Stimulated activated CD4-positive, alpha-beta T cell treated with anti-CD3 and anti-CD28 coated beads, Interleukin-1b, Interleukin-23, amount 100 ng/mL, for 24 hours (primary cell): ENCODE measurements at regions not wholly inside any gene's neighbourhood (a gene's known extent, or its start where the extent isn't known, plus 50 kb on each side); places are given as distances from the start of the nearest gene placed in this dataset.

Experiments used
- DNase-seq, 4 experiments: peaks; one replicate each; pipeline ENCODE4 v3.0.0-alpha.2; 2020; ENCODE audit warnings: low read depth in 4 of 4, low spot score in 1 of 4

DNA sequence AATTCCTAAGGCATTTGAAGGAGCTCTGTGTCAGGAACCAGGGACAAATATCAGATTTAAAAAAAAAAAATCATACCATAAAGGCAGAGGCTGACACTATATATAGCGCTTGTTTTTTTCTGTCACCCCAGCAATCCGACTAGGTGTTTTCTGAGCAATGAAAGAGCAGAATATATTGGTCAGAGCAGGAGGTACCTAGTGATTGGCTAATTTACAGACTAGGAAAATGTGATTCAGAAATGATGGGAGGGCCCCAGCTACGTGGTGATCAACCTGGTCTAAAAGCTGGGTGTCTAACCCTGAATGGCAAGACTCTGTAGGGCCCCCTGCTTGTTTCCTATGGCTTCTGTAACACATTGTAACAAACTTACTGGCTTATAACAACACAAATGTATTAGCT lies 195.5 kb upstream of the XYLT1 start:
- no peak for DNase-seq

DNA sequence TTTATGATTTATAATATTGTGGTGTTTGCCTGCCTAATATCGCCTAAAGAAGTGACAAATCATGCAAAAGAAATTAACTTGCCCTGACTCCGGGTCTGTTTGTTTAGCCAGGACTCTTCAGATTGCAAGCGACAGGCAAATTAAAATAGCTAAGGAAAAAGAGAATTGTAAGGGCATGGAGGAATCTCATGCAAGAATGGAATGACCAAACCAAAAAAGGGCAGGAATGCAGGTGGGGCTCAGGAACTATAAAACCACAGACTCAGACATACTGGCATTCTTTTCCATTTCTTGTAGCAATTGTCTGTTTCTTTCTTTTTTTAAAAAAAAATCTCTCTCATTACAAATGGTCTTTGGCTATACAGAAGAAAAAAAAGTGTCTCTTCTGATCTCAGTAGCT lies 188.1 kb upstream of the XYLT1 start:
- DNase-seq: no peak

DNA sequence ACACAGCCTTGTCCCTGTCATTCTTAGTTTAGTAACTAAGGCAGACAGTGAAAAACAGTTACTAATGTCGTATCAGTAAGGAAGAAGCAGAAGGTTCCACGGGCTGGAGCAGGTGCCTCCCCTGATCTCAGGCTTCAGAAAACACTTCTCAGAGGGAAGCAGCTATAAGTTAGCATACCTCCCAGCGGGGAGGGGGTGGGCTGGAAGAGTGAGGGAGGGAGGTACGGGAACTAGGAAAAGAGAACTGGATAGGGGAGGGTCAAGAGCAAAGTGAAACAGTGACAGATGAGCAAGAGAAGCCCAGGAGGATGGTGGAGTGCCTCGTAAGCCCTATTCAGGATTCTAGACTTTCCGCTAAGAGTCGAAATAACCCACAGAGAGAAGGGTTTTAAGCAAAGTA lies 186.3 kb upstream of the XYLT1 start:
- no peak for DNase-seq

DNA sequence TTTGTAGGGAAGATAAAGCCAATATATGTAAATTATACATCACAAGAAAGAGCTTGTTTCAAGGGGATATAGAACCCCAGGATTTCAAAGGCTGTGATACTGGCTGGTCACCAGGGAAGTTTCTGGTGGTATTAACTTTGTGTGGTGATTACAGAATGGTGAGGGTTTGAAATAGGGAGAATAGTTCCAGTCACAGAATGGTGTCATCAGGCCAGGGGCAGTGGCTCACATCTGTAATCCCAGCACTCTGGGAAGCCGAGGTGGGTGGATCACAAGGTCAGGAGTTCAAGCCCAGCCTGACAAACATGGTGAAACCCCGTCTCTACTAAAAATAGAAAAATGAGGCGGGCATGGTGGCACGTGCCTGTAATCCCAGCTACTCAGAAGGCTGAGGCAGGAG lies 183.8 kb upstream of the XYLT1 start:
- no peak for DNase-seq

DNA sequence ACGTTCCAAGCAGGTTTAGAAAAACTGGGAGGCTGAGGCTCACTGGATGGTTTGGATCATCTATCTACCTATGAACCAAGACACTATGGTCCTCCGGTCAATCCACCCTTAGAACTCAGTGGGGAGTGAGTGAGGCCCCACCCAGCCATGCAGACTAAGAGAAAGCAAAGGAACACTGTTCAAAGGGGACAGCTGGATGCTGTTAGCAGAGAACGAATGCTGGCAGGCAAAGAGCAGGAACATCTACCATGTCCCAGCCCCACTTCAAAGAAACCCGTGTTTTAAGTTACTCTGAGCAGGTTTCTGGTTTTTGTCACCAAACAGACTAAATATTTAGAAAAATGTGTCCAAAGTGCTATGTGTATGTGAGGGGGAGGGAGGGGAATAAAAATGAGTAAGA lies 183.4 kb upstream of the XYLT1 start:
- DNase-seq: no peak

DNA sequence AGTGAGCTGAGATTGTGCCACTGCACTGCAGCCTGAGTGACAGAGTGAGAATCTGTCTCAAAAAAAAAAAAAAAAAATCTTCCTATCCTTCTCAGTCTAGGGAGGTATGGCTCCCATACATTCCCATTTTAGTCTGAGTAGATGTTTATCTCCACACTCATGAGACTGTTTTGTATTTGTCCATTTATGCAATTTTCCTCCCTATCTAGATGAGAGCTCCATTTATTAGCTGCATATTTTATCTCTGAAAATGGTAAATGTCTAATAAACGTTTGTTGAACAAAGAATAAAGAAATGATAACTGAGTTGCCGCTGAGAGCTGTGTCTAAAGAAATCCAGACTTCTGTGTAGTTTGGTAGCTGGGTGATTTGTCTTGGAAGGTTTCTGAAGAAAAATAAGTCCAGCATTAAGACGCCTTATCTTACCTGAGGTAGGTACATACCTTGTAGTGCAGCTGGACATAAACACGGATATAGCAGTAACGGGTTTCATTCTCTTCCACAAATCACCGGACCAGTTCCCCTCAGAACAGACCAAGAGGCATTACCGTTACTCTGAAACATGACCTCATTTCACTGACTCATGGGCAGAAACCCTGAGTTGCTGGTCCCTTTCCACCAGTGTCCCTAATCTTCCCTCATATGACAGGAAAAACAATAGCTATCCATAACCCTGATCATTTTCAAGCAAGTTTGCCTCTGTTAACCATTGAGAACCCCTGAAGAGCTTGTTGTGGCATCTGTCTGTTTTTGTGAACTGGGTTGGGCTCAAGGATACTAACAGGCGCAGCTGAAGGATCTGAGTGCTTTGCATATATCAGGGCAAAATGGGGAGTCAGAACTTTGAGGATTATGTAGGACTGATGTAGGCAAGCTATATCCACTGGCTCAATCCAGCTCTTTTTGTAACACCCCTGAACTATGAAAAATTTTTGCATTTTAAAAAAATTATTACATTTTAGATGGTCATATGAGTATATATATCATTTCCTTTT lies 177.4 kb upstream of the XYLT1 start:
- DNase-seq: no peak

DNA sequence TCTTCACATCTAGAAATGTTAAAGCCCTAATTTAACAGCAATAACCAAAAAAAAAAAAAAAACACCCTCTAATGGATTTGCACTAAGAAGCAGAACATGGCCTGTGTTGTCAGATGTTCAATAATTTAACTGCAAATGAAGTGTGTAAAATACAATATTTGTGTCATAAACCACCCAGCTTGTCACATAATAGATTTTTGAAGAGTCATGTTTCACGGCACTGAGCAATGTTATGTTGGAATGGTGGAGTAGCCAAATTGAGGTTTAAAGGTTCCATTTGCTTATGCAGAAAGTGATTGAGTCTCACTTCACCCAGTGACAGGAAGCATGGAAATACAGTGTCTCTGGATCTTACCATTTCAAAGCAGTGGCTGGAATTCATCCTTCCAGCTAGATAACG lies 173.2 kb upstream of the XYLT1 start:
- no peak for DNase-seq

DNA sequence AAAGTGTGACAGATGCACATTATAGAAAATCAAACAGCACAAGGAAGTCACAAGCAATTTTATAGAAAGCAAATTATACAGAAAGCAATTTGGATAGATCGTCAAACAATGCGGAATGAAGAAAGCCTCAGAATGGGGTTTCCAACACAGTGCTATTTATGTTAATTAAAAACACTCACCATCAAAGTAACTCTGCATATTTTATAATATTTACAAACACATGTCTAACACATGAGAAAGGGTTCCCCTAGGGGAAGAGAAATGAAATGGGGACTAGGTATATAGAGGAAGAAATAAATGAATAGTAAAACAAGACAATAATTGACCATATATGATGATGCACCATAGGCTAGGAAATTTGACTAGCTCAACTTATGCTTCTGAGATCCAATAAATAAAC lies 171.2 kb upstream of the XYLT1 start:
- DNase-seq: no peak

DNA sequence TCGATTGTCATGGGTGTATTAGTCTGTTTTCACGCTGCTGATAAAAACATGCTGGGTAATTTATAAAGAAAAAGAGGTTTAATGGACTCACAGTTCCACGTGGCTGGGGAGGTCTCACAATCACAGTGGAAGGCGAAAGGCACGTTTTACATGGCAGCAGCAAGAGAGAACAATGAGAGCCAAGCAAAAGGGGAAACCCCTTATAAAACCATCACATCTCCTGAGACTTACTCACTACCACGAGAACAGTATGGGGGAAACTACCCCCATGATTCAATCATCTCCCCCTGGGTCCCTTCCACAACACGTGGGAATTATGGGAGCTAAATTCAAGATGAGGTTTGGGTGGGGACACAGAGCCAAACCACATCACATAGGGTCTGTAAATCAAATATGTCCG lies 167.4 kb upstream of the XYLT1 start:
- no peak for DNase-seq

DNA sequence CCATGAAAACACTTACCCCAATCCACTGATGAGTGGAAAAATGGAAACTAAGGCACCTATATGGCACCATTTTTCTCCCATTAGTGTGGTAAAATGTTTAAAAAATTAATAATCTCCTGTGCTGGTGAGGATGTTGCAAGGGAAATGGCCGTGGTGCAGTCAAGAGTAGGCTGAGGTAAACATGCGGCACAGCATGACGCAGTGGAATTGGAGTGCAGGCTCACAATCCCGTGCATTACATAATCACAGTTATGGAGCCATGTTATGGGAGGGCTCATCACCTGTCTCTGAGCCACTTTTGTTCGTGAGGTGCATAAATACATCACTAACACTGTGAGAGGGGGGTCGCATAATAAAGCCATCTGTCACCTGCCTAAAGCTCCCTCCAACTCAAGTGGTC lies 164.4 kb upstream of the XYLT1 start:
- no peak for DNase-seq

DNA sequence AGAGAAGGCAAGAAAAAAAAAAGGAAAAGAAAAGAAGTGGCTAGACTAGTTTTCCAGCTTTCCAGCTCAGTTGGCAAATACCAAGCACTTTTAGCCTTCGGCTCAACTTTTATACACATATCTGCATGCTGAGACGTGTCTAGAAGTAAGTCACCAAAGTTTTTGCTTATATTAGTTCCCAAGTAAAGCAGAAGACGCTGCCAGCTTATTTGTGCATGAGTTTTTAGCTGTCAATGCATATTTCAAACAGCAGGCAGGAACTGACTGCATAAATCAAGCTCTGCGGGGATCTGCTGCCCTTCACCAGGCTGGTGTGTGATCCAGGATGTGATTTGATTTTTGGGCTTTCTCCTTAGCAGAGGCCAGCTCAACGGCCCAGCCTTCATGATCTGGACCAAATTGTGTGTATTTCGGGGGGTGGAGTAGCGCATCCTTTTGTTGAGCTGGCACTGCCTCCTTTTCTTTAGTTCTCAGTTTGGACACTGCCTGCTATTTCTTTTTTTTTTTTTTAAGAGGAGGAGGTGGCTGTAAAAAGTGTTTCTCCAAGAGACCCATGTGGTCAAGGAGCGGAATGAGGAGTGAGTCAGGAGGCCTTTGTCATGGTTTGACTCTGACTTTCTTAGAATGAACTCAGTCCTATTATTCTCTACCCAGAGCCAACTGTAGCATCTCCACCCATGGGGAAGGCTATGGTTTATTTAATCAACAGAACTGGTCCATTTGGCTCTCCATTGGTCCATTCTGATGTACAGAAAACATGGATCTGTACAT lies 162.6 kb upstream of the XYLT1 start:
- DNase-seq: no peak

DNA sequence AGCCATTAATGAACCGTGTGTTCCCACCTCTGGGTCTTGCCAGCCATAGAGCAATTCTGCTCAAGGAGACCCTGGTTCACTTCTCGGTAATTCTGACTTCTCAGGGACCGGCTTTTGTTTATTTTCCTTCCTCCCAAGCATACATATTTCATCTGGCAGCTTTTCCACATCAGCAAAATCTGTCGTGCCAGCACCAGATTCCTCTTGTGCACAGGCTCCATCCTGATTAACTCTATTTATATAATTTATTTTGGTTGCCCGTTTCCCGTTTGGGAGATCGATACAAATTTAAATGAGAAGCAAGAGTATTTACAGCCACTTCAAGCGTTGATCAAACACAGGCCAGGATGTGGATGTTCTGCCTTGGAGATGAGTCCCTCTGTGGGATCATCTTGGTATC lies 161.9 kb upstream of the XYLT1 start:
- DNase-seq: no peak

DNA sequence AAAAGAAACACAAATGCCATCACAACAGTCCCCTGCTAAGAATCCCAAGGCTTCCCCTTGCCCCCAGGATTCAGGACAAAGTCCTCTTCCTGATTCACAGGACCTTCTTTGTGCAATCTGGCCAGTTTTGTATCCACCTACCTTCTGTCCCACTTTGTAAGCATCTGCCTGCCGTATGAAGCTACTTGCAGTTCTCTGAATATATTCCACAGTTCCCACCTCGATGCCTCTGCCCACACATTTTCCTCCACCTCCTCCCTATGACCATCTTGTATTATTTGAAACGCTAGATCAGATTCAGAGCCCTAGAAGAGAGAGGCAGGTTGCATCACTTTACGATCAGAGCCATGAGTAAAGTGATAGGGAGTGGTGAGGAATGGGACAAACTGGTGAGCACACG lies 159.2 kb upstream of the XYLT1 start:
- no peak for DNase-seq

DNA sequence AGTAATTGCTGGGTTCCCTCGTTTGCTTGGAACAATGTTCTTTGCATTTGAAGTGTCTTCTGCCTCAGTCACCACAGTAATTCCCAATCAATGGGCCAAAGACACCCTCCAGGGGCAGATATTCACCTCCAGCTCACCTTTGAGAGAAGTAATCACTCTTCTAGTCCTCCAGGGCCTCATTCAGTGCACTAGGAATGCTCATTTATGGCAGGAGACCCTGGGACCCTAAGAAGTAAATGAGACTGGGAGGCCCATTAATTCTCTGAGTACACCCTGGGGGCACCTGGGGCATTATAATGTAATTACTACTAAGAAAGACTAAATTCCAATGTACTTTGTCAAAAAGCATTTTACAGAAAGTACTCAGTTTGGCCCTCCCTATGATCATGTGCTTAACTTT lies 158.2 kb upstream of the XYLT1 start:
- no peak for DNase-seq

DNA sequence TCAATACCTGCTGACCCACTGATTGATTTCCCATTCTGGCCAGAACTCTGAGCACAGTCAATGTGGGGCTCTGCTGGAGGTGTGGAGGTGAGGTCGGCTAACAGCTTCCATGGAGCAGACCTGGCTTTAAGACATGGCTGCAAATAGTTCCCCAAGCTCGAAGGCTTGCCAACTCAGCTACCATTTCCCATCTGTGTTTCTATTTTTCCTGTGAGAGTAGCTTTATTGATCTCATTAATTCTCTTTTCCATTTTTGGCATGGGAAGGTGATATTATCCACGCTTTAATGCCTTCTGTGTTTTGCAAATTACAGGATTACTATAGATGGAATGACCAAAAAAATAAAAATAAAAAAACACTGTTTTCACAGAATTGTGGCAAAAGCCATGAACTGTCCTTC lies 151.6 kb upstream of the XYLT1 start:
- no peak for DNase-seq

DNA sequence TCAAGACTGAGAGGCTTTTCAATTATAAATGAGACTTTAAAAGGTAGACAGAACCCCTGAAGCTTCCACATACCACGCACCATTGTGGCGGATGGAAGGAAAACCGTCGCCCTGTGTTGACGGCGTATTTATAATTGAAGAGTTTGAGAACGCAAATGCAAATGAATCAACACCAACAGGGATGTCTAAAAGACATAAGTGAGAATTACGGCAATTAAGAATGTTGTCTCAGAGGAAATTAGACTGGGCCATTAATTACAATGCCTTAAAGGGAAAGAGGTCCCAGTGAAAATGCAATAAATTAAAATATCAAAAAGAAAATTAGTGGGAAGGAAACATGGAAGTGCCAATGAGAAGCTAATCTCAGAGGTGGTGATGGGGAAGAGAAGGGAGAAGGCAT lies 148.5 kb upstream of the XYLT1 start:
- DNase-seq: no peak

DNA sequence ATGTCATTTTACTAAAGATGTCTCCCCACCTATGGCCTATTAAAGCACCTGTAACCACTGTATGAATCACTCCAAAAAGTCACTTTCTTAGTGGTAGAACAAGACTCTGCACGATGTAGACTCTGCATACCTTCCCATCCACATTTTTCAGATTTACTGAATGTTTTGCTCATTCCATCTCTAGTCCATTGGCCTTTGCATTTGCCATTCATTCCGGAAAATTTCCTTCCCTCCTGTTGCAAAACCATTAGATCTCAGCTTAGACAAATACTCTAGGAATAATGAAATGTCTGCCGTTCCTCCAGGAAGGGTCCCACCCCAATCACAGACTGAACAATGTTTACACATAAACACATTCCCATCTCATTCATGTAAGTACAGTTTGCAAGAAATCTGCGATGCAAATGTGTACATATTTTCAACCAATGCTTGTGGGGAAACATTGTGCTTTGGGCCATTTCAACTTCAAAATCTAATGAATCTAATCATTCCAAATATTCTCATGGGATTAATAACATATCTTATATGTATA lies 146.3 kb upstream of the XYLT1 start:
- no peak for DNase-seq

DNA sequence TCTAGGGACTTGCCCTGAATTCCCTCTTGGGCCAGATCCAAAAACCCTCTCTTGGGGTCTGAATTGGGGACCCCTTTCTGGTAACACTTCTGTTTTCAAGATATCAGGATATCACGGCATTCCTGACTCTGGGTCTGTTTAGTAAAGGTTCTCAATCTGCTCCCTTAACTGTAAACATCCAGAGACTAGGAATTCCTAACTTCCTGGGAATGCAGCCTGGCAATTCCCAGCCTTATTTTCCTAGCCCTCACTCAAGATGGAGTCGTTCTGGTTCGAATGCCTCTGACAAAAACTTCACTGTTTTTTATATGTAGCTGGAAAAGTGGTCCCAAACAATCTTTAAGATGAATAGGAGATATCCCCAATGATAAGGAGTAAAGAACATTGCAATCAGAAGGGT lies 141.6 kb upstream of the XYLT1 start:
- DNase-seq: no peak

DNA sequence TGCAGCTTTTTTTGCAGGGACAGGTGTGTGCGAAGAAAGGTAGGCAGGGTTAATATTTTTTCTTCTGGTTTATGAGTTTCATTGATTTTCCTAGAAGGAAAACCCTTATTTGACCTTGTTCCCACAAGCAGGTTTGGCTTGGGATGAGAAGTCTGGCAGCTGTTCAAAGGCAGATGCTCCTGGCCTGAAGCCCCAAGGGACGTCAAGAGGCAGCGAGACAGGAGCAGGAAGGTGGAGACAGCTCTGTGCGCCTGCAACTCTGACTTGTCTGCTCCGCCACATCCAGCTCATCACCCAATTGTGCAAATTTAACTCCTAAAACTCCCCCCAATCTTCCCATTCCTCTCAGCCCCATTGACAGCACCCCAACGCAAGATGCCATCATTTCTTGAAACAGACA lies 136.8 kb upstream of the XYLT1 start:
- no peak for DNase-seq

DNA sequence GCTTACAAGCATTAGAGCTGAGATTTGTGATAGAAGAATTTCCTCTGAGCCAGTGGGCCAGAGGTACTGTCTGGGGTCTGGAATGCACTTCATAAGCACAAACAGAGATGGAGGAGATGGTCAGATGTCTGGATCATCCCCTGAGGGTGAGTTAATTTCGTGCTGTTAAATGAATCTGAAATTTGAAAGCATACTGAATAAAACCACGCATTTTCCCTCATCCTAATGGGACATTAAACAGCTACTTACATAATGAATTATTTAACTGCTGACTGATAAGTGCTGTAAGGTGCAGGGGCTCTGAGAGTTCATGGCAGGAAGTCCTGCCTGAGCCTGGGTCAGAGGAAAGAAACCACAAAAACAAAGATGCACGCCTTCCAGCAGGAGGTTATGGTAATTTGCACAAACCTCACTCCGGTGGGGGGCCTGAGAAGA lies 136.3 kb upstream of the XYLT1 start:
- no peak for DNase-seq

DNA sequence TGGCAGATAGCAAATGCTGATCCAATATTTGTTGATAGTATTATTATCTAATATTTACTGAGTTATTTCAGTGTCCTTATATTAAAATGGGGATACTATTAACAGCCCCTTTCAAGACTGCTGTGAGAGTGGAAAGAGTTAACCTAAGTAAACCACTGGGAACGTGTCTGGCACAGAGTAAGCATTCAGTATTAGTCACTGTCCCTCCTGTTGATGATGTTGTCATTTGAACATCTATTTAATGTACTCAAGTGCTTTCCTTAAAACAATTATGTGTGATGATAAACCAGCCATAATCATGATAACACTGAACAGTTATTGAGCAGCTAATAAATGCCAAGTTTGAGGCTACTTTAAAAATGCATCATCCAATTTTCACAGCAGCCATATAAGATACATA lies 135.7 kb upstream of the XYLT1 start:
- DNase-seq: no peak

DNA sequence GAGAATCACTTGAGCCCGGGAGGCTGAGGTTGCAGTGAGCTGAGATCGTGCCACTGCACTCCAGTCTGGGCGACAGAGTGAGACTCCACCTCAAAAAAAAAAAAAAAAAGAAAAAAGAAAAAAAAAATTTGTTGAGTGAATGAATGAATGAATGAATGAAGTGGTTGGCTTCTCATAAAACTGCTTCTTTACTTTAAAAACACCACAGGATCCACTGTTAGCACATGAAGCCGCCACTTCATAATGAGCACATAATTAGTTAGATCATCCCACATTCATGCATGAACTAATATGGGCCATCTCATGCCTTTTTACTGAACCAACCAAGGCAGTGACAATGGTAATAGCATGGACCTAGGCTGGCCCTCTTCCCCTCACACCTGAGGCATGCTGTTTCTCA lies 135.0 kb upstream of the XYLT1 start:
- no peak for DNase-seq
